ENCODE measurements at regions not wholly inside any gene's neighbourhood (a gene's known extent, or its start where the extent isn't known, plus 50 kb on each side); places are given as distances from the start of the nearest gene placed in this dataset.

- no peak for TF ChIP-seq CTCF (conservative IDR thresholded peaks at IDR 0.05; ENCODE audit: low read length)
- TF ChIP-seq EZH2phosphoT487 (IDR thresholded peaks at IDR 0.05; ENCODE audit: borderline replicate concordance), result no peak
These were observed 254.7 kb upstream of the SGCG start for GRCh38 chr13:22925881-22926747.
